ENCODE measurements at regions not wholly inside any gene's neighbourhood (a gene's known extent, or its start where the extent isn't known, plus 50 kb on each side); places are given as distances from the start of the nearest gene placed in this dataset.

- no peaks in the 10 kb centered on the region for H3K4me1 ChIP-seq
- H3K9me3 ChIP-seq, result 0 out of 3 replicates have a peak, but pooled peaks cover 3% of the 10 kb centered on the region
- ATAC-seq (no peak), FAIRE-seq (no peak), DNase-seq (ENCODE audit: low read depth in 1 of 2, low spot score in 1 of 2) (no peak)
- no peak overlapping the region for H3K27ac ChIP-seq
- H3K4me2 ChIP-seq, result no peak overlapping the region
- CTCF ChIA-PET, result no interaction called here
- H3K4me3 ChIP-seq, result no peak overlapping the region
- POLR2A ChIA-PET, result no interaction called here
- TF ChIP-seq NFE2L2 (conservative IDR thresholded peaks at IDR 0.05; ENCODE audit: low read length), result no peak
- TF ChIP-seq MAZ (IDR thresholded peaks at IDR 0.05; ENCODE audit: borderline replicate concordance, low read depth, low read length), result no peak
- TF ChIP-seq FOXS1 (CRISPR knock-in tag; IDR thresholded peaks at IDR 0.05), result no peak
- no peak for TF ChIP-seq ZSCAN20 (CRISPR knock-in tag; IDR thresholded peaks at IDR 0.05)
- TF ChIP-seq CHD4 (IDR thresholded peaks at IDR 0.05; ENCODE audit: borderline replicate concordance), result no peak
- no peak for TF ChIP-seq GATA3 (IDR thresholded peaks at IDR 0.05; ENCODE audit: borderline replicate concordance)
- TF ChIP-seq CEBPB (IDR thresholded peaks at IDR 0.05), result no peak
Observed at GRCh38 chr2:136210822-136211221, 92.9 kb upstream of the CXCR4 start.

GRCh38 chr2:136210455-136210805, 92.5 kb upstream of the CXCR4 start:
- ATAC-seq (no peak), DNase-seq (ENCODE audit: low read depth in 1 of 2, low spot score in 1 of 2) (no peak), FAIRE-seq (no peak)
- TF ChIP-seq SREBF2 (IDR thresholded peaks at IDR 0.05), result no peak
- TF ChIP-seq MAZ (IDR thresholded peaks at IDR 0.05; ENCODE audit: borderline replicate concordance, low read depth, low read length), result no peak
- no peak for TF ChIP-seq PHF8 (IDR thresholded peaks at IDR 0.05; ENCODE audit: borderline replicate concordance, low read depth)
- no peak for TF ChIP-seq CEBPB (IDR thresholded peaks at IDR 0.05)
- no peak for TF ChIP-seq EHF (CRISPR knock-in tag; IDR thresholded peaks at IDR 0.05)
- no peak for TF ChIP-seq CHD2 (IDR thresholded peaks at IDR 0.05; ENCODE audit: low read length, partially characterized antibody)
- no peak overlapping the region for H3K4me3 ChIP-seq
- 0 out of 3 replicates have a peak, but pooled peaks cover 3% of the 10 kb centered on the region for H3K9me3 ChIP-seq
- no peaks in the 10 kb centered on the region for H3K4me1 ChIP-seq
- ChIA-PET CTCF (no interaction called here), POLR2A (no interaction called here)
- no peak overlapping the region for H3K4me2 ChIP-seq
- H3K27ac ChIP-seq, result no peak overlapping the region
- WGBS (ENCODE audit: missing lambda C conversion rate), result 3% methylated on average over 2 of the region's 2 CpGs

- FAIRE-seq (no peak), ATAC-seq (no peak), DNase-seq (ENCODE audit: low read depth in 1 of 2, low spot score in 1 of 2) (no peak)
- ChIA-PET CTCF (no interaction called here), POLR2A (no interaction called here)
- WGBS (ENCODE audit: missing lambda C conversion rate), result 0% methylated on average over 3 of the region's 3 CpGs
- no peak overlapping the region for H3K4me2 ChIP-seq
- TF ChIP-seq MAFK (IDR thresholded peaks at IDR 0.05; ENCODE audit: partially characterized antibody) (no peak), REST (IDR thresholded peaks at IDR 0.05) (no peak), TP53 (CRISPR knock-in tag; IDR thresholded peaks at IDR 0.05) (no peak)
- H3K9me3 ChIP-seq, result 0 out of 3 replicates have a peak, but pooled peaks cover 3% of the 10 kb centered on the region
- no peaks in the 10 kb centered on the region for H3K4me1 ChIP-seq
- no peak overlapping the region for H3K4me3 ChIP-seq
- H3K27ac ChIP-seq, result no peak overlapping the region
Observed at GRCh38 chr2:136209561-136210454, 91.9 kb upstream of the CXCR4 start.

- Histone ChIP-seq H3K27ac (no peak overlapping the region), H3K9me3 (0 out of 3 replicates have a peak, but pooled peaks cover 3% of the 10 kb centered on the region), H3K4me2 (no peak overlapping the region), H3K4me1 (no peaks in the 10 kb centered on the region), H3K4me3 (no peak overlapping the region)
- POLR2A ChIA-PET, result no interaction called here
- FAIRE-seq (no peak), ATAC-seq (no peak), DNase-seq (ENCODE audit: low read depth in 1 of 2, low spot score in 1 of 2) (no peak)
- WGBS (ENCODE audit: missing lambda C conversion rate), result 28% methylated on average over 8 of the region's 8 CpGs
- CTCF ChIA-PET, result no interaction called here
- TF ChIP-seq HOXA7 (CRISPR knock-in tag; IDR thresholded peaks at IDR 0.05), result no peak
- peak; percentile 38 for TF ChIP-seq MAFK (IDR thresholded peaks at IDR 0.05; ENCODE audit: partially characterized antibody)
- TF ChIP-seq ZNF302 (CRISPR knock-in tag; IDR thresholded peaks at IDR 0.05), result no peak
- no peak for TF ChIP-seq PHF8 (IDR thresholded peaks at IDR 0.05; ENCODE audit: borderline replicate concordance, low read depth)
Observed at GRCh38 chr2:136208682-136209420, 90.9 kb upstream of the CXCR4 start.

Data from A549 (cell line).